Mesothelial cell of epicardium (in vitro differentiated cells): ENCODE measurements at regions not wholly inside any gene's neighbourhood (a gene's known extent, or its start where the extent isn't known, plus 50 kb on each side); places are given as distances from the start of the nearest gene placed in this dataset.

ENCODE experiments used
- DNase-seq, 2 experiments: peaks; one replicate each; pipeline ENCODE4 v3.0.0; 2021; ENCODE audit warnings: low spot score in 2 of 2; ENCODE audit not compliant: unreplicated experiment in 2 of 2
- H3K27ac Mint-ChIP-seq: 2 replicates; pipeline ENCODE4 v1.8.0; 2021; ENCODE audit warnings: mixed read lengths
- H3K27me3 Mint-ChIP-seq: 2 replicates; pipeline ENCODE4 v1.8.0; 2021; ENCODE audit warnings: low read depth, mixed read lengths
- H3K36me3 Mint-ChIP-seq: 2 replicates; pipeline ENCODE4 v1.8.0; 2021; ENCODE audit warnings: mixed read lengths
- H3K4me1 Mint-ChIP-seq: 2 replicates; pipeline ENCODE4 v1.8.0; 2021; ENCODE audit warnings: mixed read lengths
- H3K4me3 Mint-ChIP-seq: 2 replicates; pipeline ENCODE4 v1.8.0; 2021; ENCODE audit warnings: mild to moderate bottlenecking, moderate library complexity, mixed read lengths
- H3K9me3 Mint-ChIP-seq: 2 replicates; pipeline ENCODE4 v1.8.0; 2021; ENCODE audit warnings: mixed read lengths
- TF ChIP-seq, protein P1 (sequence below): fragments of 200-600 bp; sonication (generic); IDR thresholded peaks from one replicate; pipeline ENCODE4 v1.5.0; 2021; ENCODE audit warnings: antibody characterized with exemption; ENCODE audit not compliant: unreplicated experiment

GRCh38 chr6:9564021-9564420 lies 850.9 kb downstream of the TFAP2A start:
- Mint-ChIP-seq H3K4me1 (peaks cover 2% of the 10 kb centered on the region), H3K27me3 (no peaks in the 10 kb centered on the region), H3K27ac (no peak overlapping the region), H3K9me3 (no peaks in the 10 kb centered on the region), H3K4me3 (no peak overlapping the region), H3K36me3 (no peaks in the 10 kb centered on the region)
- TF ChIP-seq, protein P1, sequence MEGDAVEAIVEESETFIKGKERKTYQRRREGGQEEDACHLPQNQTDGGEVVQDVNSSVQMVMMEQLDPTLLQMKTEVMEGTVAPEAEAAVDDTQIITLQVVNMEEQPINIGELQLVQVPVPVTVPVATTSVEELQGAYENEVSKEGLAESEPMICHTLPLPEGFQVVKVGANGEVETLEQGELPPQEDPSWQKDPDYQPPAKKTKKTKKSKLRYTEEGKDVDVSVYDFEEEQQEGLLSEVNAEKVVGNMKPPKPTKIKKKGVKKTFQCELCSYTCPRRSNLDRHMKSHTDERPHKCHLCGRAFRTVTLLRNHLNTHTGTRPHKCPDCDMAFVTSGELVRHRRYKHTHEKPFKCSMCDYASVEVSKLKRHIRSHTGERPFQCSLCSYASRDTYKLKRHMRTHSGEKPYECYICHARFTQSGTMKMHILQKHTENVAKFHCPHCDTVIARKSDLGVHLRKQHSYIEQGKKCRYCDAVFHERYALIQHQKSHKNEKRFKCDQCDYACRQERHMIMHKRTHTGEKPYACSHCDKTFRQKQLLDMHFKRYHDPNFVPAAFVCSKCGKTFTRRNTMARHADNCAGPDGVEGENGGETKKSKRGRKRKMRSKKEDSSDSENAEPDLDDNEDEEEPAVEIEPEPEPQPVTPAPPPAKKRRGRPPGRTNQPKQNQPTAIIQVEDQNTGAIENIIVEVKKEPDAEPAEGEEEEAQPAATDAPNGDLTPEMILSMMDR, result no peak
- no peak for DNase-seq

GRCh38 chr6:9563568-9563967 lies 851.3 kb downstream of the TFAP2A start:
- no peak overlapping the region for H3K27ac Mint-ChIP-seq

GRCh38 chr6:9554806-9555205 lies 860.1 kb downstream of the TFAP2A start:
- H3K27me3 Mint-ChIP-seq, result peaks cover 1% of the 10 kb centered on the region
- peaks cover 3% of the 10 kb centered on the region for H3K36me3 Mint-ChIP-seq
- H3K27ac Mint-ChIP-seq, result no peak overlapping the region
- no peak overlapping the region for H3K4me3 Mint-ChIP-seq
- TF ChIP-seq, protein P1, result no peak
- peaks cover 35% of the 10 kb centered on the region for H3K9me3 Mint-ChIP-seq
- H3K4me1 Mint-ChIP-seq, result no peaks in the 10 kb centered on the region
- DNase-seq, result no peak

More at GRCh38 chr6:9563568-9563967, 851.3 kb downstream of the TFAP2A start:
- Mint-ChIP-seq H3K9me3 (no peaks in the 10 kb centered on the region), H3K36me3 (no peaks in the 10 kb centered on the region), H3K4me3 (no peak overlapping the region), H3K27me3 (no peaks in the 10 kb centered on the region), H3K4me1 (peaks cover 2% of the 10 kb centered on the region)
- TF ChIP-seq, protein P1, result no peak
- DNase-seq, result no peak

DNA sequence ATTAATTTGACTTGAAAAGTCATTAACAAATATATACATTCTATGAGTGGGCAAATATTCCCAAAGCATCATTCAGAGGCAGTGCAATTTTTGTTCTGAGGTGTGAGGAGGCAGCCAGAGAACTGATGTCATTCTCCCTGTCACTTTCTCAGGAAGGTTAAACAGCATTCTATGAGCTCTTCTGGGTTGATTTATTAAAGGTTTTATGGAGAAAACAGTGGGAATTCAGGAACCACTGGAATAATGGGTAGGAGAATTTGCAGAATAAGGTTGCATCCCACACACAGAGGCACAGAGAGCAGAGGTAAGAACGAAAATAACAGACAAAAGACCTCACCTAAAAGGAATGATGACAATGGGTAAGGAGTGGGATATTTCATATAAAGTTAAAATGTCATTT lies 860.6 kb downstream of the TFAP2A start:
- Mint-ChIP-seq H3K27me3 (peaks cover 1% of the 10 kb centered on the region), H3K4me1 (no peaks in the 10 kb centered on the region), H3K4me3 (no peak overlapping the region), H3K36me3 (peaks cover 3% of the 10 kb centered on the region), H3K9me3 (peaks cover 36% of the 10 kb centered on the region), H3K27ac (no peak overlapping the region)
- TF ChIP-seq, protein P1, result no peak
- DNase-seq, result no peak

GRCh38 chr6:9553002-9553401 lies 861.9 kb downstream of the TFAP2A start:
- peaks cover 40% of the 10 kb centered on the region for H3K9me3 Mint-ChIP-seq
- H3K4me3 Mint-ChIP-seq, result no peak overlapping the region
- no peak overlapping the region for H3K27ac Mint-ChIP-seq
- TF ChIP-seq, protein P1, result no peak
- H3K36me3 Mint-ChIP-seq, result peaks cover 3% of the 10 kb centered on the region
- DNase-seq, result no peak
- H3K27me3 Mint-ChIP-seq, result peaks cover under 1% of the 10 kb centered on the region
- H3K4me1 Mint-ChIP-seq, result no peaks in the 10 kb centered on the region

GRCh38 chr6:9543649-9544048 lies 871.2 kb downstream of the TFAP2A start:
- TF ChIP-seq, protein P1, result no peak
- H3K4me1 Mint-ChIP-seq, result peaks cover 3% of the 10 kb centered on the region
- no peaks in the 10 kb centered on the region for H3K36me3 Mint-ChIP-seq
- DNase-seq, result no peak
- no peaks in the 10 kb centered on the region for H3K27me3 Mint-ChIP-seq
- no peak overlapping the region for H3K4me3 Mint-ChIP-seq
- H3K27ac Mint-ChIP-seq, result no peak overlapping the region
- H3K9me3 Mint-ChIP-seq, result no peaks in the 10 kb centered on the region
